B cell (primary cell): ENCODE measurements at regions not wholly inside any gene's neighbourhood (a gene's known extent, or its start where the extent isn't known, plus 50 kb on each side); places are given as distances from the start of the nearest gene placed in this dataset.

ENCODE experiments used
- CTCF ChIP-seq: fragments of 200-600 bp; IDR thresholded peaks from one replicate; pipeline ENCODE4 v1.8.0; 2022; ENCODE audit warnings: antibody characterized with exemption, mild to moderate bottlenecking
- EZH2 ChIP-seq: IDR thresholded peaks from 2 replicates; pipeline ENCODE4 v1.6.1; 2012; ENCODE audit warnings: borderline replicate concordance, low read depth, mild to moderate bottlenecking, moderate library complexity, low read length; ENCODE audit not compliant: insufficient read depth, poor library complexity, severe bottlenecking

- TF ChIP-seq CTCF = no peak
- TF ChIP-seq EZH2 = no peak
Observed at GRCh38 chr4:67397931-67398330, 147.4 kb downstream of the CENPC start.
